Calu3 (cell line): ENCODE measurements at regions not wholly inside any gene's neighbourhood (a gene's known extent, or its start where the extent isn't known, plus 50 kb on each side); places are given as distances from the start of the nearest gene placed in this dataset.

Experiments used
- BruUV-seq: library from RNA; stranded (reverse); fragments of 400-500 nt; replicated peaks from 2 replicates; lab custom pipeline; 2021; lab: Mats Ljungman, UMichigan
- CTCF ChIA-PET: fragments of 300-600 bp; sonication (Branson Sonifier 250); formaldehyde crosslinking; loops from one replicate; lab custom pipeline; 2022; ENCODE audit warnings: antibody characterized with exemption; lab: Charles Lee
- DNase-seq: peaks from one replicate; pipeline ENCODE4 v3.0.0; 2022
- H3K27ac Mint-ChIP-seq: one replicate; pipeline ENCODE4 v1.8.0; 2022; ENCODE audit warnings: mixed read lengths; ENCODE audit not compliant: unreplicated experiment
- H3K27me3 Mint-ChIP-seq: one replicate; pipeline ENCODE4 v1.8.0; 2022; ENCODE audit warnings: mixed read lengths; ENCODE audit not compliant: unreplicated experiment
- H3K36me3 Mint-ChIP-seq: one replicate; pipeline ENCODE4 v1.8.0; 2022; ENCODE audit warnings: mild to moderate bottlenecking, moderate library complexity, mixed read lengths; ENCODE audit not compliant: insufficient read depth, unreplicated experiment
- H3K4me1 Mint-ChIP-seq: one replicate; pipeline ENCODE4 v1.8.0; 2022; ENCODE audit warnings: mild to moderate bottlenecking, low read depth, mixed read lengths; ENCODE audit not compliant: unreplicated experiment
- H3K4me3 Mint-ChIP-seq: one replicate; pipeline ENCODE4 v1.8.0; 2022; ENCODE audit warnings: mild to moderate bottlenecking, low read depth, moderate library complexity, mixed read lengths; ENCODE audit not compliant: unreplicated experiment
- H3K9me3 Mint-ChIP-seq: one replicate; pipeline ENCODE4 v1.8.0; 2022; ENCODE audit warnings: low read depth, mixed read lengths; ENCODE audit not compliant: unreplicated experiment
- CTCF ChIP-seq: fragments of 200-600 bp; IDR thresholded peaks from one replicate; pipeline ENCODE4 v1.8.0; 2022; ENCODE audit warnings: antibody characterized with exemption; ENCODE audit not compliant: unreplicated experiment
- intact Hi-C: fragments of 100-400 bp; cut with micrococcal nuclease; formaldehyde crosslinking; loops from one replicate; pipeline ENCODE4 v1.10.0; 2022; ENCODE audit not compliant: unreplicated experiment

- no peak overlapping the region for H3K4me3 Mint-ChIP-seq
- DNase-seq, result no peak
- no TSS peak for BruUV-seq
- CTCF ChIA-PET, result no interaction called here
- no peaks in the 10 kb centered on the region for H3K36me3 Mint-ChIP-seq
- H3K27me3 Mint-ChIP-seq, result no peaks in the 10 kb centered on the region
- peaks cover 9% of the 10 kb centered on the region for H3K4me1 Mint-ChIP-seq
- intact Hi-C loops, result no loop called here
- H3K27ac Mint-ChIP-seq, result no peak overlapping the region
- H3K9me3 Mint-ChIP-seq, result no peaks in the 10 kb centered on the region
- TF ChIP-seq CTCF, result no peak
Measured at GRCh38 chr18:54503131-54503894, 87.7 kb upstream of the DYNAP start.

- H3K4me3 Mint-ChIP-seq, result no peak overlapping the region
Measured at GRCh38 chr18:54506516-54507261, 84.4 kb upstream of the DYNAP start.

DNA sequence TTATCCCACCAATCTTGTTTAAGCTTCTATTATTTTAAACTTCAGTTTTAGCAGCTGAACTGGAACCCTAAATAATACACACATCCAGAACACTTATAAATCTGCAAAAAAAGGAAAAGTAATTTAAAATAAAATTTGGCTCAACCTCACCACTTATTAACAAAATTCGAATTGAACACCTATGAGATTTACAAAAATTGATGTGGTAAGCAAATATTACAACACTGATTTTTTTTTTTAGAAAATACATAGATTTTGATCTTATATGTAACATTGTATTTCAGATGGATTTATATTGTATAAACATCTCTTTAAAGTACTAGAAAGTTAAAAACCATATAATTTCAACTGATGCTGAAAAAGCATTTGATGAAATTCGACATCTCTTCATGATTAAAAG is 81.3 kb upstream of the DYNAP start:
- Mint-ChIP-seq H3K27ac (no peak overlapping the region), H3K4me1 (peaks cover 9% of the 10 kb centered on the region), H3K27me3 (no peaks in the 10 kb centered on the region), H3K4me3 (no peak overlapping the region), H3K36me3 (no peaks in the 10 kb centered on the region), H3K9me3 (no peaks in the 10 kb centered on the region)
- CTCF ChIA-PET, result interaction anchor here (0.6 kb wide), 1 partner anchor 751 kb away, joined by 4 read pairs; no protein-coding TSS in a partner anchor
- BruUV-seq, result no TSS peak
- no peak for DNase-seq
- TF ChIP-seq CTCF, result no peak
- intact Hi-C loops, result no loop called here

More at GRCh38 chr18:54506516-54507261, 84.4 kb upstream of the DYNAP start:
- BruUV-seq, result no TSS peak
- CTCF ChIA-PET, result no interaction called here
- H3K4me1 Mint-ChIP-seq, result peaks cover 9% of the 10 kb centered on the region
- no peak for TF ChIP-seq CTCF
- H3K27ac Mint-ChIP-seq, result no peak overlapping the region
- no peaks in the 10 kb centered on the region for H3K9me3 Mint-ChIP-seq
- no peaks in the 10 kb centered on the region for H3K36me3 Mint-ChIP-seq
- no peak for DNase-seq
- no peaks in the 10 kb centered on the region for H3K27me3 Mint-ChIP-seq
- intact Hi-C loops, result no loop called here

GRCh38 chr18:54515149-54515548 is 75.9 kb upstream of the DYNAP start:
- Mint-ChIP-seq H3K36me3 (no peaks in the 10 kb centered on the region), H3K9me3 (no peaks in the 10 kb centered on the region), H3K4me3 (no peak overlapping the region), H3K27ac (no peak overlapping the region), H3K4me1 (no peaks in the 10 kb centered on the region), H3K27me3 (no peaks in the 10 kb centered on the region)
- CTCF ChIA-PET, result no interaction called here
- no peak for DNase-seq
- TF ChIP-seq CTCF, result no peak
- no TSS peak for BruUV-seq
- intact Hi-C loops, result no loop called here
